Transverse colon (tissue), 4 donors: ENCODE measurements at regions not wholly inside any gene's neighbourhood (a gene's known extent, or its start where the extent isn't known, plus 50 kb on each side); places are given as distances from the start of the nearest gene placed in this dataset.

ENCODE experiments used
- EP300 ChIP-seq: sonication (generic); formaldehyde crosslinking; IDR thresholded peaks from one replicate; pipeline ENCODE4 v1.6.1; 2017; ENCODE audit warnings: antibody characterized with exemption, low read depth
- POLR2A ChIP-seq: fragments of 450-650 bp; IDR thresholded peaks from one replicate; pipeline ENCODE4 v1.6.1; 2016; ENCODE audit warnings: antibody characterized with exemption, mild to moderate bottlenecking, moderate library complexity
- POLR2AphosphoS5 ChIP-seq, 3 donors: sonication (generic); formaldehyde crosslinking; IDR thresholded peaks; one replicate each; pipeline ENCODE4 v1.6.1; 2016; ENCODE audit warnings: antibody characterized with exemption in 3 of 3
- TF ChIP-seq, protein P1 (sequence below), 5 experiments: fragments of 200-600 bp in 3 of 5; fragments of 450-650 bp in 2 of 5; sonication (generic) in 3 of 5; IDR thresholded peaks; 1 replicate in 2 of 5; 2 replicates in 3 of 5; pipeline ENCODE4 v1.5.1; 2016 to 2017; ENCODE audit warnings: antibody characterized with exemption in 5 of 5, inconsistent platforms in 3 of 5, mild to moderate bottlenecking in 2 of 5, moderate library complexity in 1 of 5

DNA sequence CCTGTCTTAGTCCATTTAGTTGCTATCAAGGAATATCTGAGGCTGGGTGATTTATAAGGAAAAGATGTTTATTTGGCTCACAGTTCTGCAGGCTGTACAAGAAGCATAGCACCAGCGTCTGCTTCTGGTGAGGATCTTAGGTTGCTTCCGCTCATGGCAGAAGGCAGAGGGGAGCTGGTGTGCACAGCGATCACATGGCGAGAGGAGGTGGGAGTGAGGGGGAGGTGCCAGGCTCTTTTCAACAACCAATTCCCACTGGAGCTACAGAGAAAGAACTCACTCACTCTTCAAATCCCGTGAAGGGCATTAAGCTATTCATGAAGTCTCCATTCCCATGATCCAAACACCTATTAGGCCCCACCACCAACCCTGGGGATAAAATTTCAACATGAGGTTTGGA lies 371.6 kb downstream of the SH2D4B start:
- TF ChIP-seq, protein P1, sequence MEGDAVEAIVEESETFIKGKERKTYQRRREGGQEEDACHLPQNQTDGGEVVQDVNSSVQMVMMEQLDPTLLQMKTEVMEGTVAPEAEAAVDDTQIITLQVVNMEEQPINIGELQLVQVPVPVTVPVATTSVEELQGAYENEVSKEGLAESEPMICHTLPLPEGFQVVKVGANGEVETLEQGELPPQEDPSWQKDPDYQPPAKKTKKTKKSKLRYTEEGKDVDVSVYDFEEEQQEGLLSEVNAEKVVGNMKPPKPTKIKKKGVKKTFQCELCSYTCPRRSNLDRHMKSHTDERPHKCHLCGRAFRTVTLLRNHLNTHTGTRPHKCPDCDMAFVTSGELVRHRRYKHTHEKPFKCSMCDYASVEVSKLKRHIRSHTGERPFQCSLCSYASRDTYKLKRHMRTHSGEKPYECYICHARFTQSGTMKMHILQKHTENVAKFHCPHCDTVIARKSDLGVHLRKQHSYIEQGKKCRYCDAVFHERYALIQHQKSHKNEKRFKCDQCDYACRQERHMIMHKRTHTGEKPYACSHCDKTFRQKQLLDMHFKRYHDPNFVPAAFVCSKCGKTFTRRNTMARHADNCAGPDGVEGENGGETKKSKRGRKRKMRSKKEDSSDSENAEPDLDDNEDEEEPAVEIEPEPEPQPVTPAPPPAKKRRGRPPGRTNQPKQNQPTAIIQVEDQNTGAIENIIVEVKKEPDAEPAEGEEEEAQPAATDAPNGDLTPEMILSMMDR (IDR thresholded peaks at IDR 0.05) = no peak
- no peak for TF ChIP-seq EP300
- TF ChIP-seq POLR2A = no peak
- TF ChIP-seq POLR2AphosphoS5 (IDR thresholded peaks at IDR 0.05) = no peak
